MG63 (cell line): ENCODE measurements at regions not wholly inside any gene's neighbourhood (a gene's known extent, or its start where the extent isn't known, plus 50 kb on each side); places are given as distances from the start of the nearest gene placed in this dataset.
"Not testable (repeated sequence)": the region's sequence is repeated elsewhere in the genome, so short reads cannot be mapped to it uniquely, and the experiment has no call there.

Experiments used
- DNase-seq: peaks from one replicate; pipeline ENCODE4 v3.0.0-alpha.2; 2020
- H3K27me3 ChIP-seq: fragments of 250-450 bp; sonication (Bioruptor Pico); 2 replicates; pipeline ENCODE4 v1.5.1; 2020; ENCODE audit warnings: mild to moderate bottlenecking, moderate library complexity
- H3K36me3 ChIP-seq: fragments of 250-450 bp; sonication (Bioruptor Pico); 2 replicates; pipeline ENCODE4 v1.5.1; 2020; ENCODE audit warnings: mild to moderate bottlenecking, moderate library complexity
- H3K4me3 ChIP-seq: fragments of 250-450 bp; sonication (Bioruptor Pico); 2 replicates; pipeline ENCODE4 v1.5.1; 2020; ENCODE audit warnings: mild to moderate bottlenecking, moderate library complexity
- H3K9me3 ChIP-seq: fragments of 250-450 bp; sonication (Bioruptor Pico); 2 replicates; pipeline ENCODE4 v1.5.1; 2020; ENCODE audit warnings: mild to moderate bottlenecking, moderate library complexity

DNA sequence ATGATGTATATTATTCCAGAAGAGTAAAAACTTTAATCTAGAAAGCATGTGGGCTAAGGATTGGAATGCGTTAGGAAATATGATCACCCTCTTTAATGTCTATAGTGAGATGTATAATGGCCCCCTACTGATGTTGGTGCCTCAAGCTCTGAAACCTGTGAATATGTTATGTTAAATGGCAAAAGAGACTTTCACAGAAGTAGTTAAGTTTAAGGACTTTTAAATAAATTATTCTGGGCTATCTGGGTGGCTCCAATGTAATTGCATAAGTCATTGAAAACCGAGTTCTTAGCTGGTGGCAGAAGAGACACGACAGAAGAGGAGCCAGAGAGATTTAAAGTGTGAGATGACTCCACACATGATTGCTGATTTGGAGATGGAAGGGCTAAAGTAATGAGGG is 1048.4 kb downstream of the PRIM2 start:
- H3K9me3 ChIP-seq, H3K27me3 ChIP-seq, H3K4me3 ChIP-seq, DNase-seq, H3K36me3 ChIP-seq: not testable (repeated sequence)

DNA sequence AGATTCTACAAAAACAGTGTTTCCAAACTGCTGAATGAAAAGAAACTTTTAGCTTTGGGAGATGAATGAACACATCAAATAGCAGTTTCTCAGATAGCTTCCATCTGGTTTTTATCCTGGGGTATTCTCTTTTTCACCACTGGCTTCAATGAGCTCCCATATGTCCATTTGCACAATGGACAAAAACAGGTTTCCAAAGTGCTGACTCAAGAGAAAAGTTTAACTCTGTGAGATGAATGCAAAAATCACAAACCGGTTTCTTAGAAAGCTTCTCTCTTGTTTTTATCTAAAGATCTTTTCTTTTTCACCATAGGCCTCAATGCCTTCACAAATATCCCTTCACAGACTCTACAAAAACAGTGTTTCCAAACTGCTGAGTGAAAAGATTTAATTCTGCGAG is 1089.2 kb downstream of the PRIM2 start:
- H3K27me3 ChIP-seq, H3K4me3 ChIP-seq, H3K36me3 ChIP-seq, H3K9me3 ChIP-seq, DNase-seq: not testable (repeated sequence)

DNA sequence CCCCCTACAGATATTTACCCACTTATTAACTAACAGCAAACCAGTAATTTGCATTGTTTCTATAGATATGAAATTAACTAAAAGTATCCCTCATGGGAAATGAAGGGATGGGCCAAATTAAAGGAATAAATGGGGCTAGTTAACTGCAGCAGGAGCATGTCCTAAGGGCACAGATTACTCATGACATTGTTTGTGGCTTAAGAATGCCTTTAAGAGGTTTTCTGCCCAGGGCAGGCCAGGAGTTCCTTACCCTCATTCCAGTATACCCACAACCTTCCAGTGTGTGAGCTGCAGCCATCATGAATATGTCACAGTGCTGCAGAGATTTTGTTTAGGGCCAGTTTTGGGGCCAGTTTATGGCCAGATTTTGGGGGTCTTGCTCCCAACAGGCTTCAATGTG is 1101.9 kb downstream of the PRIM2 start:
- no peak overlapping the region for H3K4me3 ChIP-seq
- H3K36me3 ChIP-seq = no peaks in the 10 kb centered on the region
- H3K9me3 ChIP-seq = no peaks in the 10 kb centered on the region
- no peak for DNase-seq
- no peaks in the 10 kb centered on the region for H3K27me3 ChIP-seq
